HCT116 (cell line): ENCODE measurements at regions not wholly inside any gene's neighbourhood (a gene's known extent, or its start where the extent isn't known, plus 50 kb on each side); places are given as distances from the start of the nearest gene placed in this dataset.

ENCODE experiments used
- ATAC-seq: fragments of 200-7000 bp; cut with Tn5 transposase; 2 replicates; pipeline ENCODE4 v1.9.1; 2020; ENCODE audit warnings: mild to moderate bottlenecking, moderate library complexity
- BruUV-seq: library from RNA; stranded (reverse); fragments of 400-500 nt; replicated peaks from 2 replicates; lab custom pipeline; 2021; lab: Mats Ljungman, UMichigan
- CTCF ChIA-PET: fragments of 300-600 bp; sonication (Branson Sonifier 250); formaldehyde crosslinking; loops from one replicate; lab custom pipeline; 2021; ENCODE audit warnings: antibody characterized with exemption; lab: Charles Lee
- POLR2A ChIA-PET: fragments of 300-600, 350-600 bp; sonication (Branson Sonifier 250); formaldehyde crosslinking; loops from one replicate; lab custom pipeline; 2021; ENCODE audit warnings: antibody characterized with exemption; lab: Charles Lee
- RAD21 ChIA-PET, 2 experiments: fragments of 300-600 bp; sonication (Branson Sonifier 250); formaldehyde crosslinking; loops; one replicate each; lab custom pipeline; 2023; ENCODE audit warnings: low total read pairs in 2 of 2; ENCODE audit not compliant: uncharacterized antibody in 2 of 2, unreplicated experiment in 2 of 2, low non-redundant PET in 1 of 2; lab: Charles Lee
- DNase-seq: peaks from one replicate; pipeline ENCODE4 v3.0.0-alpha.2; 2010; ENCODE audit warnings: low read depth, low spot score
- H2AFZ ChIP-seq: fragments of 200-600 bp; shearing (Covaris generic), sonication (generic); 2 replicates; pipeline ENCODE4 v1.6.1; 2017; ENCODE audit warnings: low read depth, mixed run types, mixed read lengths, antibody characterized with exemption, low read length; ENCODE audit not compliant: poor library complexity, severe bottlenecking
- H3K27ac ChIP-seq: 2 replicates; pipeline ENCODE4 v1.5.1; 2012; ENCODE audit warnings: low read depth, low read length
- H3K27me3 ChIP-seq: fragments of 200-600 bp; sonication (generic); 2 replicates; pipeline ENCODE4 v1.6.1; 2016; ENCODE audit warnings: mixed run types, low read length, mixed read lengths; ENCODE audit not compliant: insufficient read depth
- H3K36me3 ChIP-seq, 2 experiments: fragments of 200-500 bp in 1 of 2; fragments of 200-600 bp in 1 of 2; sonication (Bioruptor generic) in 1 of 2; sonication (generic) in 1 of 2; 2 replicates each; pipeline versions ENCODE4 v1.5.1 to v1.6.1; 2014 to 2016; ENCODE audit warnings: low read length in 2 of 2, inconsistent platforms in 1 of 2, mixed read lengths in 1 of 2, mixed run types in 1 of 2; ENCODE audit not compliant: insufficient read depth in 2 of 2, control insufficient read depth in 1 of 2
- H3K4me1 ChIP-seq, 2 experiments: fragments of 200-600 bp in 1 of 2; sonication (generic) in 1 of 2; 2 replicates each; pipeline versions ENCODE4 v1.5.1 to v1.6.1; 2012 to 2017; ENCODE audit warnings: low read length in 2 of 2, inconsistent platforms in 1 of 2, mild to moderate bottlenecking in 1 of 2, mixed read lengths in 1 of 2, mixed run types in 1 of 2, moderate library complexity in 1 of 2; ENCODE audit not compliant: insufficient read depth in 2 of 2, control insufficient read depth in 1 of 2
- H3K4me2 ChIP-seq: fragments of 200-600 bp; sonication (generic); 2 replicates; pipeline ENCODE4 v1.6.1; 2017; ENCODE audit warnings: mixed run types, low read length, mixed read lengths
- H3K4me3 ChIP-seq, 2 experiments: fragments of 200-600 bp in 1 of 2; sonication (generic) in 1 of 2; replicated peaks in 1 of 2; 2 replicates each; pipeline ENCODE4 v1.5.1; 2011 to 2016; ENCODE audit warnings: low read length in 2 of 2, control low read depth in 1 of 2, low read depth in 1 of 2, mild to moderate bottlenecking in 1 of 2, mixed read lengths in 1 of 2, mixed run types in 1 of 2
- H3K79me2 ChIP-seq: fragments of 200-600 bp; sonication (generic); 2 replicates; pipeline ENCODE4 v1.6.1; 2017; ENCODE audit warnings: mild to moderate bottlenecking, mixed run types, low read length, moderate library complexity, mixed read lengths; ENCODE audit not compliant: insufficient read depth
- H3K9ac ChIP-seq: fragments of 200-600 bp; sonication (generic); 2 replicates; pipeline ENCODE4 v1.6.1; 2016; ENCODE audit warnings: low read length, mixed read lengths
- H3K9me2 ChIP-seq: fragments of 200-600 bp; sonication (generic), shearing (Covaris generic); 2 replicates; pipeline ENCODE4 v1.6.1; 2017; ENCODE audit warnings: mixed run types, mild to moderate bottlenecking, moderate library complexity; ENCODE audit not compliant: insufficient read depth
- H3K9me3 ChIP-seq, 2 experiments: fragments of 200-500 bp in 1 of 2; fragments of 200-600 bp in 1 of 2; sonication (Bioruptor generic) in 1 of 2; sonication (generic) in 1 of 2; 2 replicates each; pipeline ENCODE4 v1.6.1; 2014 to 2017; ENCODE audit warnings: low read length in 2 of 2, mixed read lengths in 2 of 2, inconsistent platforms in 1 of 2, low read depth in 1 of 2, mild to moderate bottlenecking in 1 of 2, mixed run types in 1 of 2, moderate library complexity in 1 of 2; ENCODE audit not compliant: control insufficient read depth in 1 of 2, insufficient read depth in 1 of 2
- H4K20me1 ChIP-seq: fragments of 200-600 bp; sonication (generic), shearing (Covaris generic); 2 replicates; pipeline ENCODE4 v1.6.1; 2017; ENCODE audit warnings: mixed run types, mild to moderate bottlenecking, moderate library complexity; ENCODE audit not compliant: insufficient read depth
- FOSL1 ChIP-seq: IDR thresholded peaks from 2 replicates; pipeline ENCODE4 v1.6.1; 2012; ENCODE audit warnings: low read depth
- POLR2A ChIP-seq: IDR thresholded peaks from 2 replicates; pipeline ENCODE4 v1.7.0; 2011; ENCODE audit warnings: borderline replicate concordance; ENCODE audit not compliant: insufficient read depth, insufficient read length; ENCODE audit errors: extremely low read depth
- POLR2AphosphoS5 ChIP-seq: IDR thresholded peaks from 2 replicates; pipeline ENCODE4 v1.6.1; 2011; ENCODE audit warnings: mild to moderate bottlenecking, low read depth, low read length, moderate library complexity
- intact Hi-C: fragments of 100-400 bp; cut with micrococcal nuclease; formaldehyde crosslinking; loops from 2 replicates; pipeline ENCODE4 v1.10.0; 2022
- TF ChIP-seq, protein P1 (sequence below), 3 experiments: fragments of 200-600 bp in 1 of 3; sonication (generic) in 1 of 3; IDR thresholded peaks in 2 of 3; conservative IDR thresholded peaks in 1 of 3; 2 replicates each; pipeline ENCODE4 v1.5.1; 2012 to 2017; ENCODE audit warnings: low read depth in 2 of 3, low read length in 2 of 3, antibody characterized with exemption in 1 of 3, borderline replicate concordance in 1 of 3, control low read depth in 1 of 3, mild to moderate bottlenecking in 1 of 3, mixed read lengths in 1 of 3, mixed run types in 1 of 3, moderate library complexity in 1 of 3; ENCODE audit not compliant: insufficient read depth in 1 of 3
- TF ChIP-seq, protein P2 (sequence below): IDR thresholded peaks from 2 replicates; pipeline ENCODE4 v1.6.1; 2012; ENCODE audit warnings: low read depth

- no peak for TF ChIP-seq POLR2A
These were observed 56.1 kb upstream of the PNRC1 start (continued) for GRCh38 chr6:89024456-89024855.

GRCh38 chr6:89023591-89024441, 56.7 kb upstream of the PNRC1 start:
- intact Hi-C loops: no loop called here
- ChIA-PET POLR2A (interaction anchor here (0.8 kb wide), 1 partner anchor 57 kb away, joined by 4 read pairs; the partner anchor contains the start of gene PNRC1), RAD21 (no interaction called here), CTCF (no interaction called here)
- no peaks in the 10 kb centered on the region for H3K9me3 ChIP-seq
- H2AFZ ChIP-seq: no peak overlapping the region
- no peak overlapping the region for H3K27ac ChIP-seq
- H3K79me2 ChIP-seq: no peaks in the 10 kb centered on the region
- DNase-seq: no peak
- H3K4me1 ChIP-seq: 0 out of 4 replicates have a peak, but pooled peaks cover 0 to 6% of the 10 kb centered on the region in 2 experiments
- H3K4me3 ChIP-seq: no peak overlapping the region
- no peak overlapping the region for H3K9ac ChIP-seq
- no peaks in the 10 kb centered on the region for H3K36me3 ChIP-seq
- no peaks in the 10 kb centered on the region for H3K27me3 ChIP-seq
- BruUV-seq: no TSS peak
- H3K9me2 ChIP-seq: no peaks in the 10 kb centered on the region
- TF ChIP-seq FOSL1 (no peak), POLR2AphosphoS5 (no peak)
- TF ChIP-seq, protein P1, sequence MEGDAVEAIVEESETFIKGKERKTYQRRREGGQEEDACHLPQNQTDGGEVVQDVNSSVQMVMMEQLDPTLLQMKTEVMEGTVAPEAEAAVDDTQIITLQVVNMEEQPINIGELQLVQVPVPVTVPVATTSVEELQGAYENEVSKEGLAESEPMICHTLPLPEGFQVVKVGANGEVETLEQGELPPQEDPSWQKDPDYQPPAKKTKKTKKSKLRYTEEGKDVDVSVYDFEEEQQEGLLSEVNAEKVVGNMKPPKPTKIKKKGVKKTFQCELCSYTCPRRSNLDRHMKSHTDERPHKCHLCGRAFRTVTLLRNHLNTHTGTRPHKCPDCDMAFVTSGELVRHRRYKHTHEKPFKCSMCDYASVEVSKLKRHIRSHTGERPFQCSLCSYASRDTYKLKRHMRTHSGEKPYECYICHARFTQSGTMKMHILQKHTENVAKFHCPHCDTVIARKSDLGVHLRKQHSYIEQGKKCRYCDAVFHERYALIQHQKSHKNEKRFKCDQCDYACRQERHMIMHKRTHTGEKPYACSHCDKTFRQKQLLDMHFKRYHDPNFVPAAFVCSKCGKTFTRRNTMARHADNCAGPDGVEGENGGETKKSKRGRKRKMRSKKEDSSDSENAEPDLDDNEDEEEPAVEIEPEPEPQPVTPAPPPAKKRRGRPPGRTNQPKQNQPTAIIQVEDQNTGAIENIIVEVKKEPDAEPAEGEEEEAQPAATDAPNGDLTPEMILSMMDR (IDR thresholded peaks at IDR 0.05 in 2 of 3, conservative IDR thresholded peaks at IDR 0.05 in 1 of 3; ENCODE audit: borderline replicate concordance in 1 of 3, insufficient read depth in 1 of 3, low read depth in 2 of 3, low read length in 2 of 3): no peak
- TF ChIP-seq, protein P2, sequence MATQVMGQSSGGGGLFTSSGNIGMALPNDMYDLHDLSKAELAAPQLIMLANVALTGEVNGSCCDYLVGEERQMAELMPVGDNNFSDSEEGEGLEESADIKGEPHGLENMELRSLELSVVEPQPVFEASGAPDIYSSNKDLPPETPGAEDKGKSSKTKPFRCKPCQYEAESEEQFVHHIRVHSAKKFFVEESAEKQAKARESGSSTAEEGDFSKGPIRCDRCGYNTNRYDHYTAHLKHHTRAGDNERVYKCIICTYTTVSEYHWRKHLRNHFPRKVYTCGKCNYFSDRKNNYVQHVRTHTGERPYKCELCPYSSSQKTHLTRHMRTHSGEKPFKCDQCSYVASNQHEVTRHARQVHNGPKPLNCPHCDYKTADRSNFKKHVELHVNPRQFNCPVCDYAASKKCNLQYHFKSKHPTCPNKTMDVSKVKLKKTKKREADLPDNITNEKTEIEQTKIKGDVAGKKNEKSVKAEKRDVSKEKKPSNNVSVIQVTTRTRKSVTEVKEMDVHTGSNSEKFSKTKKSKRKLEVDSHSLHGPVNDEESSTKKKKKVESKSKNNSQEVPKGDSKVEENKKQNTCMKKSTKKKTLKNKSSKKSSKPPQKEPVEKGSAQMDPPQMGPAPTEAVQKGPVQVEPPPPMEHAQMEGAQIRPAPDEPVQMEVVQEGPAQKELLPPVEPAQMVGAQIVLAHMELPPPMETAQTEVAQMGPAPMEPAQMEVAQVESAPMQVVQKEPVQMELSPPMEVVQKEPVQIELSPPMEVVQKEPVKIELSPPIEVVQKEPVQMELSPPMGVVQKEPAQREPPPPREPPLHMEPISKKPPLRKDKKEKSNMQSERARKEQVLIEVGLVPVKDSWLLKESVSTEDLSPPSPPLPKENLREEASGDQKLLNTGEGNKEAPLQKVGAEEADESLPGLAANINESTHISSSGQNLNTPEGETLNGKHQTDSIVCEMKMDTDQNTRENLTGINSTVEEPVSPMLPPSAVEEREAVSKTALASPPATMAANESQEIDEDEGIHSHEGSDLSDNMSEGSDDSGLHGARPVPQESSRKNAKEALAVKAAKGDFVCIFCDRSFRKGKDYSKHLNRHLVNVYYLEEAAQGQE: no peak
- H3K4me2 ChIP-seq: no peak overlapping the region
- ATAC-seq: no peak
- H4K20me1 ChIP-seq: no peaks in the 10 kb centered on the region
